Ishikawa (cell line): ENCODE measurements at regions not wholly inside any gene's neighbourhood (a gene's known extent, or its start where the extent isn't known, plus 50 kb on each side); places are given as distances from the start of the nearest gene placed in this dataset.

Source experiments
- CEBPB ChIP-seq: IDR thresholded peaks from 2 replicates; pipeline ENCODE4 v1.6.1; 2012
- CREB1 ChIP-seq: IDR thresholded peaks from 2 replicates; pipeline ENCODE4 v1.6.1; 2012; ENCODE audit warnings: low read depth
- EGR1 ChIP-seq: IDR thresholded peaks from 2 replicates; pipeline ENCODE4 v1.6.1; 2012
- EP300 ChIP-seq: IDR thresholded peaks from 2 replicates; pipeline ENCODE4 v1.6.1; 2012; ENCODE audit warnings: borderline replicate concordance
- NFIC ChIP-seq: IDR thresholded peaks from 2 replicates; pipeline ENCODE4 v1.6.1; 2012
- RAD21 ChIP-seq: IDR thresholded peaks from 2 replicates; pipeline ENCODE4 v1.6.1; 2012; ENCODE audit warnings: low read depth
- TAF1 ChIP-seq: IDR thresholded peaks from 2 replicates; pipeline ENCODE4 v1.6.1; 2012; ENCODE audit warnings: low read depth, mild to moderate bottlenecking
- TCF12 ChIP-seq: IDR thresholded peaks from 2 replicates; pipeline ENCODE4 v1.6.1; 2012; ENCODE audit warnings: low read depth
- TEAD4 ChIP-seq: IDR thresholded peaks from 2 replicates; pipeline ENCODE4 v1.6.1; 2012
- YY1 ChIP-seq: IDR thresholded peaks from 2 replicates; pipeline ENCODE4 v1.6.1; 2012; ENCODE audit warnings: low read depth
- TF ChIP-seq, protein P1 (sequence below): IDR thresholded peaks from 2 replicates; pipeline ENCODE4 v1.6.1; 2012; ENCODE audit warnings: low read depth, mild to moderate bottlenecking
- TF ChIP-seq, protein P2 (sequence below): IDR thresholded peaks from 2 replicates; pipeline ENCODE4 v1.6.1; 2012
- TF ChIP-seq, protein P3 (sequence below): IDR thresholded peaks from 2 replicates; pipeline ENCODE4 v1.6.1; 2012

DNA sequence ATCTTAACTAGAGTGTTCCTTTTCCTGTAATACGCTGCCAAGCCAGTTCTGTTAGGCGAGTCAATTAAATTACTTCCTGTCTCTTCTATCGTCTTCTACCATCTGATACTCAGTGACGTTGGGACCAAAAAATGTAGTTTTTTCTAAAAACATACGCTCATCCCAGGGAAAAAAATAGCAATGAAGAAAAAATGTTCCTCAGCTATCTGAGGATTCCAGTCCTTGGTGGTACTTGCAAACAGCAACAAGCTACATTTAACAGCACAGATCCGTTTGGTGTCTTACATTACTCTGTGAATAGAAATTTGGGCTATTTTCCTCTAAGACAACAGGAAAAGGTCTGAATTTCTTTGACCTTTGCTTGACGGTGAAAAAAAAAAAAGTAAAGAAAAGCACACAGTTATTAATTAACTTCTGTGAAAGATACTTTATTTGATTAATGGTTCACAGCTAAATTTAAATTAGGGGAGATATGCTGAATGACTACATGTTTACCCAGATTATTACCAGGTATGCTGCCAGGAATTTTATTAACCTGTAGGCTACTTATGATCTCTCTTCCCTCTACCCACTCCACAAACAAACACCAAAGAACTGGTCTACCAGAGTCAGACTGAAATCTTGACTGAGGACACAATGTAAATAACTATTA, 254.4 kb upstream of the ZPLD1 start:
- TF ChIP-seq EP300 = no peak
- TF ChIP-seq, protein P1, sequence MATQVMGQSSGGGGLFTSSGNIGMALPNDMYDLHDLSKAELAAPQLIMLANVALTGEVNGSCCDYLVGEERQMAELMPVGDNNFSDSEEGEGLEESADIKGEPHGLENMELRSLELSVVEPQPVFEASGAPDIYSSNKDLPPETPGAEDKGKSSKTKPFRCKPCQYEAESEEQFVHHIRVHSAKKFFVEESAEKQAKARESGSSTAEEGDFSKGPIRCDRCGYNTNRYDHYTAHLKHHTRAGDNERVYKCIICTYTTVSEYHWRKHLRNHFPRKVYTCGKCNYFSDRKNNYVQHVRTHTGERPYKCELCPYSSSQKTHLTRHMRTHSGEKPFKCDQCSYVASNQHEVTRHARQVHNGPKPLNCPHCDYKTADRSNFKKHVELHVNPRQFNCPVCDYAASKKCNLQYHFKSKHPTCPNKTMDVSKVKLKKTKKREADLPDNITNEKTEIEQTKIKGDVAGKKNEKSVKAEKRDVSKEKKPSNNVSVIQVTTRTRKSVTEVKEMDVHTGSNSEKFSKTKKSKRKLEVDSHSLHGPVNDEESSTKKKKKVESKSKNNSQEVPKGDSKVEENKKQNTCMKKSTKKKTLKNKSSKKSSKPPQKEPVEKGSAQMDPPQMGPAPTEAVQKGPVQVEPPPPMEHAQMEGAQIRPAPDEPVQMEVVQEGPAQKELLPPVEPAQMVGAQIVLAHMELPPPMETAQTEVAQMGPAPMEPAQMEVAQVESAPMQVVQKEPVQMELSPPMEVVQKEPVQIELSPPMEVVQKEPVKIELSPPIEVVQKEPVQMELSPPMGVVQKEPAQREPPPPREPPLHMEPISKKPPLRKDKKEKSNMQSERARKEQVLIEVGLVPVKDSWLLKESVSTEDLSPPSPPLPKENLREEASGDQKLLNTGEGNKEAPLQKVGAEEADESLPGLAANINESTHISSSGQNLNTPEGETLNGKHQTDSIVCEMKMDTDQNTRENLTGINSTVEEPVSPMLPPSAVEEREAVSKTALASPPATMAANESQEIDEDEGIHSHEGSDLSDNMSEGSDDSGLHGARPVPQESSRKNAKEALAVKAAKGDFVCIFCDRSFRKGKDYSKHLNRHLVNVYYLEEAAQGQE = no peak
- no peak for TF ChIP-seq CEBPB
- TF ChIP-seq, protein P2, sequence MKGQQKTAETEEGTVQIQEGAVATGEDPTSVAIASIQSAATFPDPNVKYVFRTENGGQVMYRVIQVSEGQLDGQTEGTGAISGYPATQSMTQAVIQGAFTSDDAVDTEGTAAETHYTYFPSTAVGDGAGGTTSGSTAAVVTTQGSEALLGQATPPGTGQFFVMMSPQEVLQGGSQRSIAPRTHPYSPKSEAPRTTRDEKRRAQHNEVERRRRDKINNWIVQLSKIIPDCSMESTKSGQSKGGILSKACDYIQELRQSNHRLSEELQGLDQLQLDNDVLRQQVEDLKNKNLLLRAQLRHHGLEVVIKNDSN = no peak

DNA sequence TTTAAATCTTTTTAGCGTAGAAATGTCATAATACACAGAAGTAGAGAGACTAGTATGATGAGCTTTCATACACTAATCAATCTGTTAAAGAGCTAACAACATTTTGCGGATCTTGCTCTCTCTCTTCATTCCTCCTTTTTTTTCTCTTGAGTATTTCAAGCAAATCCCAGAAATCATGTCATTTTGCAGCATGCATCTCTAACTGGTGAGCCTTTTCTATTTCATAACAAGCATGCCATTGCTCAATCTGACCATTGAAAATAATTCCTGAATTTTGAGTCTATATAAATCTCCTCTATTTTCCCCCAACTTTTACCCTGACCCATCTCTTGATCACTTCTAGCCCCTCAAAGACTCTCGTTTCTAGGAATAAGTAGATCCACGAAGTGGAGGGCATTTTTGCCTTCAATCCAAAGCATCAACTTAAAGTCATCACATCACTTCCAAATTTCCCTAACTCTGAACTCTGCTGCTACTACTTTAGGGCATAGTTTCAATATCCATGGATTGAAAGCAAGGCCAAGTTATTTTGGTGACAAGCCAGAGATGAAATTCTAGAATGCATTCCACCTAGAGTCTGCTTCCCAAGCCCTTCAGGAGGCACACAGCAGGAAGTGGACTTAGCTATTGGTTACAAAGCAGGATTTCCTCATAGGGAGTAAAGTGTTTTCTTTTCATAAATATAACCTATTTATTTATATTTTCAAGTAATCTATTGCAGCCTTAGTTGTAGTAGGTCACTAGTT, 253.5 kb upstream of the ZPLD1 start:
- peak; percentile 84 for TF ChIP-seq NFIC
- TF ChIP-seq TCF12 = peak; percentile 45; the same call in 1 of the 2 replicates
- TF ChIP-seq CEBPB = 0 out of 2 replicates have a peak, but pooled peaks have one; percentile 26
- no peak for TF ChIP-seq EGR1
- TF ChIP-seq, protein P2 = no peak
- TF ChIP-seq, protein P1 = no peak
- TF ChIP-seq TEAD4 = peak; percentile 68; the same call in 1 of the 2 replicates
- peak; percentile 56; the same call in 1 of the 2 replicates for TF ChIP-seq EP300

DNA sequence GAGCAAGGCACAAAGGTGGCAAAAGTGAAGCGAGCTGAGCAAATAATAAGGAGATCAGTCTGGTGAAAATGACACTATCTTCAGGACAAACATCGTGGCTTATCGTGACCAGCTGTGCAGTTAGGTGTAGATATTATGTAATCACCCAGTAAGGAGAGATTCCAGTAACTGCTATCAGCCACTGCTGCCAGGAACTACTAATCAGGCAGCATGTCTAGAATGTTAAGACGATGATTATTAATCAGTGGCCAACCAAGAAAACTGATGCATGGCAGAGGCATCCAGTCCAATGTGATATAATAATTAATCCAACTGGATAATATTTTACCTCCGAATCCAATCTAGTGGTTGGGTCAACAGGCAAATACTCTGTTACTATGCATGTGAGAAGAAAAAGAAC, 252.7 kb upstream of the ZPLD1 start:
- TF ChIP-seq TEAD4 = no peak
- TF ChIP-seq NFIC = no peak
- TF ChIP-seq EP300 = no peak
- no peak for TF ChIP-seq RAD21
- TF ChIP-seq TAF1 = no peak
- no peak for TF ChIP-seq TCF12
- no peak for TF ChIP-seq YY1
- no peak for TF ChIP-seq EGR1

DNA sequence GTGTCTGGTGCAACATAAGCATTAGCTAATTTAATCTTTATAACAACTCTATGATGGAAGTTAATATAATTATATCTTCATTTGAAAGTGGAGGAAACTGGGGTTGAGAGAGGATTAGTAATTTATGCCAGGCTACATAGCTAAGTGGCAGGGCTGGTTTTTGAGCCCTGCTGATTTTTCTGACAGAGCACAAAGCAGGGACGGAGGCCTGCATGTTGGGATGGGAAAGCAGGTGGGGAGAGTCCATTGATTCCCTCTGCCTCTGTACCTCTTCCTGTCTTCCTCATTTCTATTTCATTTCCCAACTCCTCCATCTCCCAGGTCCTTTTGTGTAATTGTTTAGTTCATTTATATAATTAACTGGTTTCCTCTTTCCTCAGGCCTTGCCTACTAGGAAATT, 251.6 kb upstream of the ZPLD1 start:
- TF ChIP-seq, protein P3, sequence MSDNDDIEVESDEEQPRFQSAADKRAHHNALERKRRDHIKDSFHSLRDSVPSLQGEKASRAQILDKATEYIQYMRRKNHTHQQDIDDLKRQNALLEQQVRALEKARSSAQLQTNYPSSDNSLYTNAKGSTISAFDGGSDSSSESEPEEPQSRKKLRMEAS = no peak
- TF ChIP-seq, protein P2 = no peak

DNA sequence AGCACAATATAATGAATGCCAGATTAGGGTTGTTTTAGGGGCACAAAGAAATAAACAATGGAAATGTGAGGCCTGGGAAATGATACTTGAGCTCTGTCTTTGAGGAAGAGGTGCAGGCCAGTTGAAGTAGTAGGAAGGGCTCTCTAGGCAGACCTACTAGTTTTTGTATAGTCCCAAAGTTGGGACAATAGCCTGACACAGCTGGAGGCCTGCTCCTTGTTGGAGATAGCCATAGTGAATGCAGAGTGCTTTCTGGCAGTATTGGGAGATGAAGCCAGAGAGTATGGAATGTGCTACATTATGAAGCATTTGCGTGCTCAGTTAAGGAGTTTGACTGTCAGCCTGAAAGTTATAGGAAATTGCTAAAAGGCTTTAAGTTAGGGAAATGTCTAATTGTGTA, 251.2 kb upstream of the ZPLD1 start:
- TF ChIP-seq RAD21 = no peak
- no peak for TF ChIP-seq CEBPB
- TF ChIP-seq, protein P3 = no peak
- no peak for TF ChIP-seq CREB1
- TF ChIP-seq EP300 = no peak
- no peak for TF ChIP-seq YY1
- TF ChIP-seq, protein P1 = no peak
- TF ChIP-seq TEAD4 = no peak
- TF ChIP-seq EGR1 = no peak
